Activated T-cell treated with anti-CD3 and anti-CD28 coated beads for 4 hours (primary cell): ENCODE measurements at regions not wholly inside any gene's neighbourhood (a gene's known extent, or its start where the extent isn't known, plus 50 kb on each side); places are given as distances from the start of the nearest gene placed in this dataset.
A peak's percentile ranks its signal among the peaks of the same experiment; 100 is the strongest.

Experiments
- DNase-seq: peaks from one replicate; pipeline ENCODE4 v3.0.0-alpha.2; 2020

DNA sequence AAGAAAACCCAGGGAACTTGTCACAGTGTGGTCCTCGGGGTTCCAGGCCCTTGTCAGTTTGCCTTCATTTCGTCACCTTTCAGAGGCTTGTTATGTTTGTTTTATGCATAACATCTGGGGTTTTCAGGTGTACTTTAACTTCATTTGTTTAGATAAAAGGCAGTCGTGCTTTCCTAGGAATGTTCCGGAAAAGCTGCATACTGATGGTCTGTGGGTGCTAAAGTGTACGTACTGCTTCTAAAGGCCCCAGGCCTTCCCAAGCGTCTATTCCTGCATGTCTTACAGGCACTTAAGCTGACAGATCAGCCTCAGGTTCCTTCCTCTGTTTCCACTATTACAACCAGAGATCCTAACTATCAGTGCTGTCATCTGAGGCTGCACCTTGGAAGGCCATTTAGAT, 95.6 kb upstream of the ANKH start:
- DNase-seq: no peak

DNA sequence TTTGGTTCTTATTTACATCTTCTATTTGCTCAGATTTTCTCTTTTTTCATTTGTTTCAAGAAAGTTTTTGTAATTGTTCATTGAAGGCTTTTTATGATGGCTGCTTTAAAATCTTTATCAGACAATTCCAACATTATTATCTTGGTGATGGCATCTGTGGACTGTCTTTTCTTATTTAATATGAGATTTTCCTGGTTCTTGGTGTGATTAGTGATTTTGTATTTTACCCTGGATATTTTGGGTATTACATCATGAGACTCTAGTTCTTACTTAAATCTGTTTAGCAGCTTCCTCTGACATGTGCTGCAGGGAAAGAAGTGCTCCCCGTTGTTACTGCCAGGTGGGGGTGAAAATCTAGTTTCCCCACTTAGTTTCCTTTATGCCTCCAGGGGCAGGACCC, 94.2 kb upstream of the ANKH start:
- no peak for DNase-seq

DNA sequence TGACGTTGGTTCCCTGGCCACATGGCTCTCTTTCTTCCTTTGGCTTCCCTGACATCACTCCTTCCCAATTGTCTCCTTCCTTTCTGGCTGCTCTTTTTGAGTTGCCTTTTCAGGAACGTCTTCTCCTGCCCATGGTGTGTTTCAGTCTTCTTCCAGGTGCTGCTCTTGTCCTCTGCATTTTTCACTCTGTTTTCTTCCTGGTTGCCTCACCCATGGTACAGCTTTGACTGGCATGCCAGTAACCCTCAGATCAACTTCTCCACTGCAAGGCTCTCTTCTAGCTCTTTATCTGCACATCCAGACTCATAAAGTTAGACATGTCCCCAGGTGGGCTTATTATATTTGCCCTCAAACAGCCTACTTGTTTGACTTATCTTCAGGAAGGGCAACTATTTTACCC, 91.0 kb upstream of the ANKH start:
- no peak for DNase-seq

DNA sequence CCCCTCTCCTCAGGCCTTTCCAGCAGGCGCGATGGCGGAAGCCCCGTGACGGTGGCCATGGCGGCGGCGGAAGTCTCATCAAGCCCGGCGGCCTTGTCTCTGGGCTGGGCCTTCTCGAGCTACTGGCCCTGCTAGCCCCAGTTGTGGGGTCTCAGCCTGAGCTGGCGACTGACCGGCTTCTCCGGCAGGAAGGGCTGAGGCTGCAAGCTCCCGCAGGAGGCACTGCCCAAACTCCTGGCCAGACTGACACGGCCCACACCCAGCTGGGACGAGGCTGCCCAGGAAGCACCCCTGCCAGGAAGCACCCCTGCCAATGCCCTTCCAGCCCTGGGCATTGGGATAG, 88.5 kb upstream of the ANKH start:
- DNase-seq: no peak

DNA sequence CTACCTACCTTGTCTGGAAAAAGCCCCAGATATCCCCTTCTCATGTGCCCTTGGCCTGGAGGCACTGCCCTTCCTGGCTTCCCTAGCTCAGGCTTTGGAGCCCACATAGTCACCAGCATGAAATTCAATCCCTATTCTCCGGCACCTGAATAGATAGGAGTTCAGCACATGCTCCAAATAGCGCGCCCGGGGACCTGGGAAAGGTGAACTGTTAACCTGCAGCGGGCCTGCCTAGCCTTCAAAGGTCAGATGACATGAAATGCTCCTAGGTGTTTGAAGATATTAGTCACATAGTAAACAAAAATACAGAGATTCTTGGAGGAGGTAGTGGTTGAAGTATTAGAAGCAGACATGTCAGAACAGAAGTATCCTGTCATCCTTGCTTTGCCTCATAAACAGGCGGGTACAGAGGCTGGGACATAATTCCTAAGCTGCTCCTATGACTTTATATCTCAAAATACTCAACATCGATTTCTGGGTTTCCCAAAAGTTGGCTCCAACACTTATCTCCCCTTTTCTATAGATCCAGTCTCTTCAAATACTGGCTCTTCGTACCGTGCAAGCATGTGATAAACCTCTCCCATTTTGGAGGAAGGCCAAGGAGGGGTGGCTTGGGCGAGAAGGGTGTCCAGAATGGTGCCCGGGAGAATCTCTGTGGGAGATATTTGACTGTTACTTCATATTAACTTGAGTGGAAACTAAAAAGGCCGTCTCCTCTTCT, 88.0 kb upstream of the ANKH start:
- DNase-seq: no peak

DNA sequence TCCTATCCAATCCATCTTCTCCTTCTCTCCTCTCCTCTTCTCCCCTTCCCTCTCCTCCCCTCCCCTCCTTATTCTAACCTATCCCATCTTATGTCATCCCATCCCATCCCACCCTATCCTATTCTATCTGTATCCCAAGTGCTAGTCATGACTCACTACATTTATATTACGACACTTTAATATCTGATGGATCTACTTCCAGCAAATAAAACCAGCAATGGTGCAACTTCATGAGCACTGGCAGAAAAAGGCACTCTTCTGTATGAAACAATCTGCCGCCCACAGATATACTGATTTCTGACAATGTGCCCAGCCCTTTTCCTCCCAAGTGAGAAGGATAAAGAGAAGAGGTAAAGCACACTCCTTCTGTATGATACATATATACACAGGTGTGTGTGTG, 86.6 kb upstream of the ANKH start:
- DNase-seq: no peak

DNA sequence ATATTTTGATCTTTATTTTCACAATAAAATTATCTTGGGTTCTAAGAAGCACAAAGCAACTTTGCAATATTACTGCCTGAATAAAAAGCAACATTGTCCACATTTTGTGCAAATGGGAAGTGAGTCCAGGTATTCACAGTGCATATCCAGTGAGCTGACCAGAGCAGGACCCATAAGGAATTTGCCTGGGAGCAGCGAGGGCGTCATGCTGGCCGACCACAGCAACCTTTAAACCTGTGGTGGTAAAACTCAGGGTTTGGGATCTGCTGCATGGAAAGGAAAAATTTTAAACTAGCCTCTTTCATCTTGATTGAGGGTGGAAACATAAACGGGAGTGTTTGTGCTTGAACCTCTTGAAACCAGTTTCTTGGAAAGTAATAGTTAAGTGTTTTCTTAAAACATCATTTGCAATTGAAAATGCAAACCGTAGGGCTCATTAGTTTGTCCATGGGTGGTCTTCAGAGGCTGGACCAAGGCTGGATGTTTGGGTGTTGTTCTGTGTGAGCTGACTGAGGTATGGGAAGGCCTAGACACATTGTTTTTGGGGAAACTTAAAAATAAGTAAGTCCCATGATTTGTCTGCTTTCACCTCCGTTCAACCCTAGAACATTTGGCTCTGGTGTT, 85.0 kb upstream of the ANKH start:
- no peak for DNase-seq

DNA sequence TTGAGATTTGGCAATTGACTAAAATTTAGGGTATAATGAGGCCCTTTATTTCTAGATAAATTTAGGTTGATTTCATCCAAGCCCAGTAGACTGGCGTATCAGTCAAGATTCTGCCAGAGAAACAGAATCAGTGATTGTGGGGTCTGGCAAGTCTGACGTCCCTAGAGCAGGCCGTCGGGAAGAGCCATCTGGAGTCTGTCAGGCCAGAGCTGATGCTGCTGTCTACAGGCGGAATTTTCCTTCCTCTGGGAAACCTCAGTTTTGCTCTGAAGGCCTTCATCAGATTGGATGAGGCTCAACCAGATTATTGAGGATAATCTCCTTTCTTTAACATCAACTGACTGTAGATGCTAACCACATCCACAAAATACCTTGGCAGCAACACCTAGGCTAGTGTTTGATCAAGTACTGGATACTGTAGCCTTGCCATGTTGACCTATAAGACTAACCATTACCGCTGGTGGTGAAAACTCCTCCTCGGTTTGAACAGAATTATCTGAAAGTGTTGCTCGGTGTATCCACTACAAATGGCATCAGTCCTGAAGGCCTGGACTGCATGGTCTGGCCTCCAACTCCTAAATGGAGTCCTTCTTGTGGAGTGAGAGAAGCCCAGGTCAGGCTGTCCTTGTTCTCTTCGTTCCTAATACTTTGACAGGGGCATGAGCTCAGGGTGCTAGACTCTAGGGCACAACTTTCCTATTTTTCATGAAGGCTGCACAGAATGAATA, 83.2 kb upstream of the ANKH start:
- no peak for DNase-seq

DNA sequence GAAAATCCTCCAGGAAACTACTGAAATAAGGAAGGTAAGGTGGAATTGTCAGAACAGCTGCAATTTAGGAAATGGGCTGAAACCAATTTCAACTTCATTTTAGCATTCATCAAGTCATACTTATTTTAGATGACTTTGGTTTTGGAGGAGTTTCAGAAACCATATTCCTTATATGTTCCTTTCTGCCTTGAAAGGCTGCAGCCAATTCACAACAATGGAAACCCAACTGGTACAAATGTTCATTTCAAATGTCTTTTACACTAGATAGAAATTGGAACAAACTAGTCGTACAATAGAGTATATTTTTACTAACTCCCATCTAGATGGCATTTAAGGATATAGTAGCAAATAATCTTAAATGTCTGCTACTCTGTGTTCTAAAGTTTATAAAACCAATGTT, 82.6 kb upstream of the ANKH start:
- DNase-seq: no peak

DNA sequence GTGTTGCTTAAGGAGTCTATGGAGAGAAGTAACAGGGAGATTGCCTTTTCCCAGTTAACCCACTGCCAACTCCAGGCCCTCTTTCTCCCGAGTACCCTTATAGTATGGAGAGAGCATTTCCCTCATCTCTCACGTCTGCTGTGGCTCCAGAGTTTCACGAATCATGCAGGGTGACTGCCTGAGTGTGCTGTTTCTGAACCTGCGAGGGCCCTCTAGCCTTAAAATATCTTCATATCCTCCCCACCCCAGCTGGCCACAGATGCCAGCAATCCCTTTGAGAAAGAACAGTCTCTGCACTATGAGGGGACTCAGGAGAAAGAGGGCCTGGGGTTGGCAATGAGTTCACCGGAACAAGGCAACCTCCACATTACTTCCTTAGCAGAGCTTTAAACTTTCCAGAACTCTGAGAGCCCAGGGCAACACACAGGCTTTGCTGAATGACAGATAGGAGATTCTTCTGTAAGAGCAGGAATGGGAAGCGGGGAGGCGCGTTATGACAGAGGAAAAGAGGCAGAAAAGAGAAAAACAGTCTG, 81.6 kb upstream of the ANKH start:
- DNase-seq: no peak

DNA sequence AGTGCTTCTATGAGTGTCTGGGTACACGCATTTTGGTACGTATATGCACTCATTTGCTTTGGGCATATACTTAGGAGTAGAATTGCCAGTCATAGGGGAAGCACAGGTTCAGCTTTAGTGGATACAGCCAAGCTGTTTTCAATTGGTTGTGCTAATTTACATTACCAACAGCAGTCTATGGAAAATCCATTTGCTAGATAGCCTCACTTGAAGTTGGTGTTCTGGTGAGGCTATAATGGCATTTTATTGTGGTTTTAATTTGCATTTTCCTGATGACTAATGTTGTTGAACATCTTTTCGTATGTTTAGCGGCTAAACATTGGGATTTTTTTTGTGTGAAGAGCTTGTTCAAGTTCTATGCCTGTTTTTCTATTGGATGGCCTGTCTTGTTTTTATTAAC, 76.8 kb upstream of the ANKH start:
- no peak for DNase-seq

DNA sequence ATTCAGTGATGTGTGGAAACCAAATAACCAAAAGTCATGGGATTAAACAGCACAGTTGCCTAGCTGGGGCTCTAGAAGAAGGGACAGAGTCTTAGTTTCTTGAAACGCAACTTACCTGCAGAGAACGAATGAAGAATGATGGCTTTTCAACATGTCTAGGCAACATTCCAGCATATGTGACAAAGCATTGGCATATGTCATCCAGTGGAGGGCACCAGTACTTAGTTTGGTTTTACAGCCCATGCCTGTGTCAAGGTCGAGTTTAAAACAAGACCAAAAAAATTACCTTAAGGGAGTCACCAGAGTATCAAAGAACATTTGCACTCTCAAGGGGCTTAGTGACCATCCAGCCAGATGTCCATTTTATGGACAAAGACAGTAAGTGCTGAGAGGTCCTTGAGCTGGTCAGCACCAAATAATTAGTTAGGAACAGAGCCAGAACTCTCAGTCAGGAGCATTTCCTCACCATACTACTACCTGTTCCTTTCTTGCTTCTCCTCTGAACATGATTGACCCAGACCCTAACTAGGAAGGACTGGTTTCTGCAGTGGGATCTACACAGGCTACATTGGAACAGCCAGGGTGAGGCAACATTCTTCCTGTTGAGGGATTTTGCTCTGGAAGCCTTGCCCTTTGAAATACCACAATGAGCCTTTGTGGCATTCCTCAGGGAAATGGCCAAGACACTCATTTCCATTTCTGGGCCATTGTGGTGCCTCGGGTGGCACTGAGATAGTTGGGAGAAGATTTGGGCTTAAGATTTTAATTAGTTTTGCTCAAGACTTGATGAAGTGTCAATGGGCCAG, 75.4 kb upstream of the ANKH start:
- peak; percentile 17 for DNase-seq

DNA sequence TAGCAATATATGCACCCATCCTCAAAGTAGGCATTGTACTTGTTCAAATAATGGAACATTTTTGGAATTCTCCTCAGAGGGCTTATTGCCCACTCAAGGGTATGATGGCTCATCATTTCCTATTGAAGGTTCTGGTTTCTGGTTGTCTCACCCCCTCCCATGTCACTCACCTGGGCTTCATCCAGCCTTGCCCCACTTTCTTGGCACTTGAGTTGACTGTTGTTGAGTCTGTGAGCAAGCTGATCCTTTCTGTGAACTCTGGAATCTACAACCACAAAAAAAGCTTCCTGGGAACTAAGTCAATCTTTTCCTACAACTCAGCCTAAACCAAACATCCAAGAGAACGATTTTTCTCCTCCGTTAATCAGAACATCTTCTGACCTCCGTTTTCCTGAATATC, 73.9 kb upstream of the ANKH start:
- DNase-seq: no peak

DNA sequence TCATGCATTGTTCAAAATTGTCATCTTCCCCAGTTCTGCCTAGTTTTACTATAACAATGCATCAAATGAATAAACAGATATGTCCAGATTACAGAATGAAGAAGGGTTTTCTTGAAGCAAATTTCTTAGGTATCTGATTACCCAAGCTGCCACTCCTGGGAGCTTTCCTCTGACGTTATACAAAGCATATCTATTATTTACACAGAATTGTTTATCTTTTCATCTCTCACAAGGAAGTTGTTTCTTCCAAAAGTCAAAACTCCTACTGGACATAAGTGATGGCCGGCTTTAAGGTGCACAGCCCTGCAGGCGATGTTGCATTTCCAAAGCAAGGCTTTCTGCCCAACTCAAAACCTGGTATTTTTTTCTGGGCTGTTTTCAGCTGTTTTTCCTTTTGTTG, 73.4 kb upstream of the ANKH start:
- DNase-seq: no peak

DNA sequence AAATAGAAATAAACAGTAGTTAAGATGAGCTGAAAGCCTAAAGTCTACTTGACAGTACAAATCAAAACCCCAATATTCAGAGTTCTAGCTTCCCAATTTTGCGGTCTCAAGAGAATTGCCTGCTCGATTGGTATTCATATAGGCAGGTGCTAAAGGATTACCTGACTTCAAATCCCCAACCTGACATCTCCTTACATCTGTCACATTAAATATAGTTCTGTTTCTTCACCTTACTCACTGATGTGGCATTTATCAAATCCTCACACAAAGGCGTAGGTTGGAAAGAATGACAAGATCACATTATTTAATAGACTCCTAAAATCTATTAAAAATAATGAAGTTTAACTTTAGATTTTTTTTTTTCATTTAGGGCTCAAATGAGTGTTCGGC, 72.8 kb upstream of the ANKH start:
- no peak for DNase-seq

DNA sequence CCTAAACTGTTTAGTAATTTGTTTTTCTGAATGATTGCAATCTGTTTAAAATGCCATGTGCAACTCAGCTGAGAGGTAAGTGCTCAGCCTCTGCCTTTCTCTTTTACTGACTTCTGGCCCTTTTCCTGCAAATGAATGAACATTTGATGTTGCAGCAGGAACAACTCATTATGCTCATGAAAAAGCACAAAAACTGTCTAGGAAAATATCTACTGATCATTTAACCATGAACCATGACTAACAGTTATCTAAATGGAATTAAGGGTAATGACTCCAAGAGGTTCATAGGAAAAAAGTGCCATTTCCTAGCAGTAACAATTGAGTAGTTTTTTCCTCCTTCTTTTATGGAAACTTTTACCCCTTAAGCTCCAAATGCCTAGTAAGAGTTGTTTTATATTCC, 70.6 kb upstream of the ANKH start:
- no peak for DNase-seq

DNA sequence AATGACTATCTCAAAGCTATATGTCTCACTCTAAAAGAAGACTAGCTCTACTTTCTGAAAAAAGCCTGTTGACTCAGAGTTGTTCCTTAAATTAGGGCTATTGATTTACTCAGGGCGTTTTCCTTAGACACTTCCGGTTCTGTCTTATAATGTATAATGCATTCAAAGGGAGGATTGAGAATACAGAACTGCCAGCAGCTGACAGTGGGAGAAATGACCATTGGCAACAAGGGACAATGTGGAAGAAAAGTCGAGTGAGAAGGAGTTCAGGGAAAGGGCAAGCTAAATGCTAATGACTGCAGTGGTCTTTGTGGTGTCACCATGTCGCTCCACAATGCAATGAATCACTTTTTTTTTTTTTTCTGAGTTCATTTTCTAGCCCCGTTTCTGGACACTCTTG, 65.7 kb upstream of the ANKH start:
- DNase-seq: no peak

DNA sequence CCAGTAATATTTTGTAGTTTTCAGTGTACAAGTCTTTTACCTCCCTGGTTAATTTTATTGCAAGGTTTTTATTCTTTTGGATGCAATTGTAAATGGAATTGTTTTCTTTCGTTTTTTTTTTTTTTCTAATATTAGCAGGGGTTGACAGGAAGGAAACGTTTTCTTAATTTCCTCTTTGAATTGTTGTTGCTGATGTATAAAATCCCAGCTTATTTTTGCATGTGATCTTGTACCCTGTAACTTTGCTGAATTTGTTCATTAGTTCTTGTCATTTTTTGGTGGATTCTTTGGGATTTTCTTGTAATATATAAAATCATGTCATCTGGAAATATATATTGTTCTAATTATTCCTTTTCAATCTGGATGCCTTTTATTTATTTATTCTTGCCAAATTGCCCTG, 65.0 kb upstream of the ANKH start:
- DNase-seq: no peak

DNA sequence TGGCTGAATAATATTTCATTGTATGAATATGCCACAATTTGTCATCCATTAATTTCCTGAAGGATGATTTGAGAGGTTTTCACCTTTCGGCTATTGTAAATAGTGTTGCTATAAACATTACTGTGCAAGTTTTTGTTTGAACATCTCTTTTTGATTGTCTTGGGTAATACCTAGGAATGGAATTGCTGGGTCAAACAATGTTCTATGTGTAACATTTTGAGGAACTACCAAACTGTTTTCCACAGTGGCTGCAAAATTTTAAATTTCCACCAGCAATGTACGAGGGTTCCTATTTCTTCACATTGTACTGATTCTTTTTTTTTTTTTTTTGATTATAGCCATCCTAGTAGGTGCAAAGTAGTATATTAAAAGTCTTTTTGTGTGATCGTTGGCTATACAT, 63.8 kb upstream of the ANKH start:
- no peak for DNase-seq

DNA sequence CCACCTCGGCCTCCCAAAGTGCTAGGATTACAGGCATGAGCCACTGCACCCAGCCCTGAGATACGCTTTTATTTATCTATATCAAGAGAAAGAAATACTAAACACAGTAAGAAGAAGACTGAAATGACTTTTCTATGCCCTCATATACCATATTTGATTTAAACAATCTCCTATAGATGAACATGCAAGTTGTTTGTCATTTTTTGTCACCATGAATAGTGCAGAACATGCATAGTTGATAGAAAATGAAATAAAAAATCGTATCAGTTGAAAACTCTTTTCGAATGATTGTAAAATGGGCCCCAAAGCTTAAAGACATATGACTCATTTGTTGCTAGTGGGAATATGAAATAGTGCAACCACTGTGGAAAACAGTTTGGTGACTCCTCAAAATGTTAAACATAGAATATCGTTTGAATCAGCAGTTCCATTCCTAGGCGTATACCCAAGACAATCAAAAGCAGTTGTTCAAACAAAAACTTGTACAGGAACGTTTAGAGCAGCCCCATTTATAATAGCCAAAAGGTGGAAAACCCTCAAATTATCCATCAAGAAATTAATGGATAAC, 61.4 kb upstream of the ANKH start:
- no peak for DNase-seq

DNA sequence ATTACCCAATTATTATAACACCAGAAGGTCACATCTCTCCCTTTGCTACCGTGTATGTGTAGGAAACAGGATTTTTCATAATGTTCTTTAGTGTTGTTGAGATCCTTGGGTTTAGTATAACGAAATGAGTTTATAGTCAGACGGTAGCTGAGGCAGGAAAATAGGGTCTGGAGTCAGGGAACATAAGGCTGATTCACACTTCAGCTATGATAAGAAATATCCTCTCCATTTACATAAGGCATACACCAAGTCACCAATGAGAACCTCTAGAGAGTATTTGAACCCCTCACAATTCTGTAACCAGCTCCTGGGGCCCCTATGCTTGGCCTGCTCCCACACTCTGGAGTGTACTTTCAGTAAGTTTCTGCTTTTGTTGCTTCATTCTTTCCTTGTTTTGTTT, 58.9 kb upstream of the ANKH start:
- DNase-seq: no peak

DNA sequence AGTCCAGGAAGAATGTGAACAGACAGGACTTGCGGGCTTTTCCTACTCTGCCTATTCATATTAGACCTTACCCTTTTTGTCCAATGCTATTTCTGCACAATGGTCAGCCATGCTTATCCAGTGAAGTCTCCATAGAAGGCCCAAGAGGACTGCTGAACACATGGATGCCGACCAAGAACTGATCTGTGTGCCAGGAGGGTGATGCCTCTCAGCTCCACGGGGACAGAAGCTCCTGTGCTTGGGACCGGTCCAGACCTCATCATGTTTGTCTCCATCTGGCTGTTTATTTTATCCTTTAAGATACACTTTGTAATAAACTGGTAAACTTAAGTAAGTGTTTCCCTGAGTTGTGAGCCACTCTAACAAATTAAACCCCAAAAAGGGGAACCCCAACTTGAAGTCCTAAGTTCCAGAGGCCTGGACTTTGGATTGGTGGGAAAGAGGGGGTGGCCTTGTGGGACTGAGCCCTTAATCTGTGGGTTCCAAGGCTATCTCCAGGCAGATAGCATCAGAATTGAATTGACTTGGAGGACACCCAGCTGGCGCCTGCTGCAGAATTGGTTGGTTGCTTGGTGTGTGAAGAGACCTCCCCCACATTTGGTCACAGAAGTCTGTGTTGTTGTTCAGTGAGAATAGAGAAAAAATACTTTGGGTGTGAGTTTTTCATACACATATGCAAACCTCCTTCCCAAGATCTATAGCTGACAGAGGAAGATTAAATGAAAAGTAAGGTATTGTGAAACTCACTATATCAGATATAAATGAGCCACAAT, 57.9 kb upstream of the ANKH start:
- no peak for DNase-seq
